K562 (cell line): ENCODE measurements at regions not wholly inside any gene's neighbourhood (a gene's known extent, or its start where the extent isn't known, plus 50 kb on each side); places are given as distances from the start of the nearest gene placed in this dataset.

Experiments used
- ATAC-seq: fragments of 200-7000 bp; cut with Tn5 transposase; 3 replicates; pipeline ENCODE4 v1.9.1; 2020; ENCODE audit warnings: moderate library complexity
- BruUV-seq: library from RNA; stranded (reverse); fragments of 400-500 nt; replicated peaks from 2 replicates; lab custom pipeline; 2021; lab: Mats Ljungman, UMichigan
- CTCF ChIA-PET: fragments of 300-600 bp; formaldehyde crosslinking; extraction: SDS; loops from one replicate; lab custom pipeline; 2021; ENCODE audit warnings: low intra/inter-chr PET ratio; lab: Yijun Ruan, JAX
- POLR2A ChIA-PET: fragments of 300-600, 350-650 bp; sonication (Branson Sonifier 250); formaldehyde crosslinking; extraction: SDS; loops from one replicate; lab custom pipeline; 2021; ENCODE audit warnings: antibody characterized with exemption, inconsistent platforms; lab: Yijun Ruan, JAX
- DNase-seq, 4 experiments: peaks; one replicate each; pipeline versions ENCODE4 v3.0.0 to v3.0.0-alpha.2; 2011 to 2018; ENCODE audit warnings: low spot score in 3 of 4, mixed read lengths in 3 of 4; ENCODE audit errors: extremely low read depth in 1 of 4
- FAIRE-seq: peaks from 2 replicates; lab custom pipeline; 2011; peaks lifted over from hg19 to GRCh38; lab: Jason Lieb, UNC
- H2AFZ ChIP-seq: 2 replicates; pipeline ENCODE4 v1.6.0; 2011; ENCODE audit warnings: low read depth, low read length, control low read depth, inconsistent platforms
- H3K27ac ChIP-seq: fragments of 200-600 bp; 3 replicates; pipeline ENCODE4 v1.8.0; 2011; ENCODE audit warnings: low read depth, mild to moderate bottlenecking, control low read depth, inconsistent platforms, low read length, moderate library complexity, mixed read lengths; ENCODE audit errors: extremely low read depth
- H3K27me3 ChIP-seq, 2 experiments: fragments of 300-600 bp in 1 of 2; 2 replicates in 1 of 2; 3 replicates in 1 of 2; pipeline versions ENCODE4 v1.6.0 to v1.8.0; 2011; ENCODE audit warnings: inconsistent platforms in 2 of 2, low read length in 2 of 2, mild to moderate bottlenecking in 1 of 2, mixed read lengths in 1 of 2, moderate library complexity in 1 of 2; ENCODE audit not compliant: control insufficient read depth in 2 of 2, insufficient read depth in 2 of 2
- H3K36me3 ChIP-seq: fragments of 300-600 bp; 3 replicates; pipeline ENCODE4 v1.8.0; 2011; ENCODE audit warnings: mild to moderate bottlenecking, low read length, inconsistent platforms; ENCODE audit not compliant: control insufficient read depth, insufficient read depth
- H3K4me1 ChIP-seq, 2 experiments: fragments of 200-600 bp in 1 of 2; replicated peaks in 1 of 2; 2 replicates in 1 of 2; 3 replicates in 1 of 2; pipeline versions ENCODE4 v1.5.1 to v1.8.0; 2011; ENCODE audit warnings: inconsistent platforms in 2 of 2, low read length in 2 of 2, mild to moderate bottlenecking in 1 of 2, mixed read lengths in 1 of 2, moderate library complexity in 1 of 2; ENCODE audit not compliant: control insufficient read depth in 2 of 2, insufficient read depth in 2 of 2
- H3K4me2 ChIP-seq: 2 replicates; pipeline ENCODE4 v1.6.1; 2011; ENCODE audit warnings: low read length, control low read depth, inconsistent platforms, mixed read lengths; ENCODE audit not compliant: insufficient read depth
- H3K4me3 ChIP-seq: fragments of 200-600 bp; sonication (generic), shearing (Covaris generic); 2 replicates; pipeline ENCODE4 v1.5.1; 2016; ENCODE audit warnings: control low read depth, inconsistent platforms
- H3K79me2 ChIP-seq: fragments of 200-600 bp; 3 replicates; pipeline ENCODE4 v1.8.0; 2011; ENCODE audit warnings: low read length, inconsistent platforms; ENCODE audit not compliant: control insufficient read depth, insufficient read depth
- H3K9ac ChIP-seq, 2 experiments: 2 replicates each; pipeline versions ENCODE4 v1.6.0 to v1.6.1; 2011; ENCODE audit warnings: low read depth in 2 of 2, low read length in 2 of 2, control low read depth in 1 of 2, inconsistent platforms in 1 of 2, mild to moderate bottlenecking in 1 of 2, mixed read lengths in 1 of 2; ENCODE audit not compliant: insufficient read depth in 1 of 2
- H3K9me1 ChIP-seq: one replicate; pipeline ENCODE4 v1.6.0; 2011; ENCODE audit warnings: inconsistent platforms, mild to moderate bottlenecking, low read length, moderate library complexity; ENCODE audit not compliant: control insufficient read depth, insufficient read depth
- H3K9me3 ChIP-seq: replicated peaks from 2 replicates; pipeline ENCODE4 v1.5.1; 2011; ENCODE audit warnings: low read depth, low read length, inconsistent platforms; ENCODE audit not compliant: control insufficient read depth, insufficient read depth
- H4K20me1 ChIP-seq: replicated peaks from 2 replicates; pipeline ENCODE4 v1.6.1; 2011; ENCODE audit warnings: low read length, inconsistent platforms, mixed read lengths; ENCODE audit not compliant: control insufficient read depth, insufficient read depth
- ARNT ChIP-seq, 2 experiments: fragments of 450-650 bp; IDR thresholded peaks; 2 replicates each; pipeline ENCODE4 v1.6.1; 2016; ENCODE audit warnings: mild to moderate bottlenecking in 1 of 2
- HDAC2 ChIP-seq: fragments of 450-650 bp; IDR thresholded peaks from 2 replicates; pipeline ENCODE4 v1.6.1; 2016; ENCODE audit warnings: mild to moderate bottlenecking
- HNRNPL ChIP-seq: fragments of 200-400 bp; formaldehyde crosslinking; IDR thresholded peaks from 2 replicates; pipeline ENCODE4 v1.6.1; 2017; ENCODE audit warnings: low read depth, mild to moderate bottlenecking, low read length
- POLR2G ChIP-seq: fragments of 200-400 bp; formaldehyde crosslinking; IDR thresholded peaks from 2 replicates; pipeline ENCODE4 v1.6.1; 2017; ENCODE audit warnings: low read depth, mild to moderate bottlenecking, antibody characterized with exemption, low read length, moderate library complexity
- XRCC5 ChIP-seq: fragments of 200-400 bp; formaldehyde crosslinking; IDR thresholded peaks from 2 replicates; pipeline ENCODE4 v1.6.1; 2017; ENCODE audit warnings: low read depth, mild to moderate bottlenecking, low read length
- ZKSCAN3 ChIP-seq: fragments of 250-450 bp; sonication (Bioruptor Pico); IDR thresholded peaks from 2 replicates; pipeline ENCODE4 v1.4.0; 2020
- ZNF121 ChIP-seq: sonication (generic); formaldehyde crosslinking; conservative IDR thresholded peaks from 2 replicates; pipeline ENCODE4 v1.8.0; 2022; ENCODE audit warnings: missing genetic modification reagents
- WGBS: fragments of 100-300 bp; shearing (Covaris generic); methylation state at CpG from one replicate; pipeline ENCODE4 v1.1.6; 2016; ENCODE audit warnings: low coverage, mixed read lengths; ENCODE audit not compliant: insufficient coverage; ENCODE audit errors: missing lambda C conversion rate; 5-methylcytosine and 5-hydroxymethylcytosine counted together
- in situ Hi-C: fragments of 300-500 bp; cut with MboI; formaldehyde crosslinking; loops from 4 replicates; pipeline ENCODE4 v1.15.0; 2018; ENCODE audit warnings: inconsistent platforms, mixed read lengths
- intact Hi-C: fragments of 100-400 bp; cut with micrococcal nuclease; formaldehyde crosslinking; loops from 2 replicates; pipeline ENCODE4 v1.14.2; 2022

- ChIA-PET CTCF (no interaction called here), POLR2A (no interaction called here)
- Histone ChIP-seq H3K9me3 (no peaks in the 10 kb centered on the region), H4K20me1 (no peaks in the 10 kb centered on the region)
- no peak for TF ChIP-seq HNRNPL
- TF ChIP-seq ZKSCAN3 = no peak
- TF ChIP-seq ZNF121 = no peak
- no peak for TF ChIP-seq ARNT (IDR thresholded peaks at IDR 0.05)
- TF ChIP-seq HDAC2 = no peak
- no peak for TF ChIP-seq POLR2G
- no peak for TF ChIP-seq XRCC5
- TF ChIP-seq, all 486 proteins: peak for 0
- intact Hi-C loops = no loop called here
- Histone ChIP-seq H3K9me1 (no peaks in the 10 kb centered on the region), H3K4me1 (peaks cover 0 to 6% of the 10 kb centered on the region in 2 experiments; a peak in 2 of 5 replicates), H3K9ac (no peak overlapping the region), H3K27ac (no peak overlapping the region), H3K79me2 (peaks cover 7% of the 10 kb centered on the region; the same call in 2 of the 3 replicates), H3K4me3 (no peak overlapping the region), H2AFZ (no peak overlapping the region), H3K4me2 (no peak overlapping the region), H3K36me3 (no peaks in the 10 kb centered on the region), H3K27me3 (no peaks in the 10 kb centered on the region)
- in situ Hi-C loops = no loop called here
- ATAC-seq (no peak), FAIRE-seq (no peak), DNase-seq (no peak)
- WGBS = 57% methylated on average over 2 of the region's 2 CpGs
- BruUV-seq = no TSS peak
Measured at GRCh38 chr13:64061649-64062048, 2646.0 kb upstream of the PCDH20 start.
